Ovary (tissue), 7 donors: ENCODE measurements at regions not wholly inside any gene's neighbourhood (a gene's known extent, or its start where the extent isn't known, plus 50 kb on each side); places are given as distances from the start of the nearest gene placed in this dataset.

Source experiments
- DNase-seq, 5 donors: peaks; one replicate each; pipeline ENCODE4 v3.0.0-alpha.2; 2019 to 2020
- H3K27ac ChIP-seq, 2 donors: fragments of 200-600 bp; one replicate each; pipeline versions ENCODE4 v1.5.1 to v1.8.0; 2019 to 2022
- H3K27me3 ChIP-seq: fragments of 200-600 bp; one replicate; pipeline ENCODE4 v1.8.0; 2022
- H3K36me3 ChIP-seq: fragments of 200-600 bp; sonication (generic); one replicate; pipeline ENCODE4 v1.5.1; 2019
- H3K4me1 ChIP-seq: one replicate; pipeline ENCODE4 v1.8.1; 2013; ENCODE audit warnings: mild to moderate bottlenecking, moderate library complexity; ENCODE audit not compliant: insufficient read depth
- H3K4me3 ChIP-seq: fragments of 200-600 bp; sonication (generic); one replicate; pipeline ENCODE4 v1.5.1; 2017
- H3K9me3 ChIP-seq, 2 donors: fragments of 200-600 bp in 1 of 2; sonication (generic) in 1 of 2; one replicate each; pipeline versions ENCODE4 v1.5.1 to v1.8.1; 2013 to 2019; ENCODE audit warnings: mild to moderate bottlenecking in 1 of 2, moderate library complexity in 1 of 2
- CTCF ChIP-seq, 3 donors: fragments of 450-650 bp in 2 of 3; fragments of 200-600 bp in 1 of 3; IDR thresholded peaks; one replicate each; pipeline versions ENCODE4 v1.5.1 to v1.8.0; 2016 to 2022; ENCODE audit warnings: antibody characterized with exemption in 3 of 3, mild to moderate bottlenecking in 1 of 3
- EP300 ChIP-seq: sonication (generic); formaldehyde crosslinking; IDR thresholded peaks from one replicate; pipeline ENCODE4 v1.6.1; 2017; ENCODE audit warnings: antibody characterized with exemption
- POLR2A ChIP-seq: fragments of 450-650 bp; IDR thresholded peaks from one replicate; pipeline ENCODE4 v1.6.1; 2017; ENCODE audit warnings: antibody characterized with exemption, mild to moderate bottlenecking, moderate library complexity
- WGBS, 3 donors: extraction: QIAGEN DNeasy Blood & Tissue Kit in 1 of 3; methylation state at CpG; one replicate each; pipeline versions ENCODE4 v1.1.5 to v1.1.7; 2013 to 2017; 5-methylcytosine and 5-hydroxymethylcytosine counted together
- intact Hi-C, 4 donors: fragments of 100-400 bp; cut with DNase I; formaldehyde crosslinking; loops; one replicate each; pipeline versions ENCODE4 v1.11.0 to v1.15.1; 2022 to 2023
- donor health status: DM: no; HTN: no; CAD: no; lungs with moderate emphysema.
- donor health status: DM: no; HTN: no; CAD: no.
- donor health status: Bipolar disorder and iron deficiency.
- donor health status: DM: no; HTN: no; CAD: no.
- donor health status: DM: yes; HTN: yes; CAD: no.

- H3K9me3 ChIP-seq, result no peaks in the 10 kb centered on the region
- H3K4me3 ChIP-seq, result no peak overlapping the region
- no peak overlapping the region for H3K27ac ChIP-seq
- 85 to 90% (median 87%) methylated on average over 5 of the region's 5 CpGs for WGBS, 3 donors
- no peaks in the 10 kb centered on the region for H3K27me3 ChIP-seq
- TF ChIP-seq EP300, result no peak
- no peaks in the 10 kb centered on the region for H3K4me1 ChIP-seq
- intact Hi-C loops, result no loop called here
- H3K36me3 ChIP-seq, result no peaks in the 10 kb centered on the region
- DNase-seq, result no peak
These were observed 65.6 kb upstream of the C10orf90 start for GRCh38 chr10:126736142-126736541.

- Histone ChIP-seq H3K27ac (no peak overlapping the region), H3K36me3 (no peaks in the 10 kb centered on the region), H3K9me3 (no peaks in the 10 kb centered on the region), H3K4me1 (no peaks in the 10 kb centered on the region), H3K4me3 (no peak overlapping the region), H3K27me3 (no peaks in the 10 kb centered on the region)
- no peak for DNase-seq
- WGBS, 3 donors, result 6 to 20% (median 7%) methylated on average over 2 of the region's 2 CpGs
- intact Hi-C loops, result no loop called here
- TF ChIP-seq POLR2A (no peak), EP300 (no peak)
These were observed 66.2 kb upstream of the C10orf90 start for GRCh38 chr10:126736727-126737126.

GRCh38 chr10:126738001-126738400 lies 67.5 kb upstream of the C10orf90 start:
- intact Hi-C loops, result no loop called here
- no peaks in the 10 kb centered on the region for H3K27me3 ChIP-seq
- H3K9me3 ChIP-seq, result no peaks in the 10 kb centered on the region
- no peak overlapping the region for H3K4me3 ChIP-seq
- no peak overlapping the region for H3K27ac ChIP-seq
- no peak for DNase-seq
- 86 to 90% (median 87%) methylated on average over 4 of the region's 4 CpGs for WGBS, 3 donors
- TF ChIP-seq EP300 (no peak), CTCF (IDR thresholded peaks at IDR 0.05) (no peak), POLR2A (no peak)
- no peaks in the 10 kb centered on the region for H3K4me1 ChIP-seq
- no peaks in the 10 kb centered on the region for H3K36me3 ChIP-seq

- WGBS, 3 donors, result 70 to 94% (median 90%) methylated on average over 1 of the region's 1 CpG
- H3K4me3 ChIP-seq, result no peak overlapping the region
- no peaks in the 10 kb centered on the region for H3K4me1 ChIP-seq
- DNase-seq, result no peak
- no peaks in the 10 kb centered on the region for H3K27me3 ChIP-seq
- H3K9me3 ChIP-seq, result no peaks in the 10 kb centered on the region
- intact Hi-C loops, result no loop called here
- H3K27ac ChIP-seq, result no peak overlapping the region
- TF ChIP-seq CTCF (IDR thresholded peaks at IDR 0.05), result no peak
- H3K36me3 ChIP-seq, result no peaks in the 10 kb centered on the region
These were observed 74.1 kb upstream of the C10orf90 start for GRCh38 chr10:126744571-126744970.

GRCh38 chr10:126749015-126749655 lies 78.6 kb upstream of the C10orf90 start:
- intact Hi-C loops, result no loop called here
- Histone ChIP-seq H3K9me3 (no peaks in the 10 kb centered on the region), H3K36me3 (no peaks in the 10 kb centered on the region), H3K27me3 (no peaks in the 10 kb centered on the region), H3K4me1 (no peaks in the 10 kb centered on the region), H3K4me3 (no peak overlapping the region), H3K27ac (no peak overlapping the region)
- DNase-seq, result peak; percentile 11 to 57 (median 43)
- WGBS, 3 donors, result 13 to 28% (median 18%) methylated on average over 5 of the region's 5 CpGs
- TF ChIP-seq CTCF (IDR thresholded peaks at IDR 0.05) (peak in 1 of 3 donors; percentile 6), EP300 (no peak)
